ENCODE measurements at regions not wholly inside any gene's neighbourhood (a gene's known extent, or its start where the extent isn't known, plus 50 kb on each side); places are given as distances from the start of the nearest gene placed in this dataset.

DNA sequence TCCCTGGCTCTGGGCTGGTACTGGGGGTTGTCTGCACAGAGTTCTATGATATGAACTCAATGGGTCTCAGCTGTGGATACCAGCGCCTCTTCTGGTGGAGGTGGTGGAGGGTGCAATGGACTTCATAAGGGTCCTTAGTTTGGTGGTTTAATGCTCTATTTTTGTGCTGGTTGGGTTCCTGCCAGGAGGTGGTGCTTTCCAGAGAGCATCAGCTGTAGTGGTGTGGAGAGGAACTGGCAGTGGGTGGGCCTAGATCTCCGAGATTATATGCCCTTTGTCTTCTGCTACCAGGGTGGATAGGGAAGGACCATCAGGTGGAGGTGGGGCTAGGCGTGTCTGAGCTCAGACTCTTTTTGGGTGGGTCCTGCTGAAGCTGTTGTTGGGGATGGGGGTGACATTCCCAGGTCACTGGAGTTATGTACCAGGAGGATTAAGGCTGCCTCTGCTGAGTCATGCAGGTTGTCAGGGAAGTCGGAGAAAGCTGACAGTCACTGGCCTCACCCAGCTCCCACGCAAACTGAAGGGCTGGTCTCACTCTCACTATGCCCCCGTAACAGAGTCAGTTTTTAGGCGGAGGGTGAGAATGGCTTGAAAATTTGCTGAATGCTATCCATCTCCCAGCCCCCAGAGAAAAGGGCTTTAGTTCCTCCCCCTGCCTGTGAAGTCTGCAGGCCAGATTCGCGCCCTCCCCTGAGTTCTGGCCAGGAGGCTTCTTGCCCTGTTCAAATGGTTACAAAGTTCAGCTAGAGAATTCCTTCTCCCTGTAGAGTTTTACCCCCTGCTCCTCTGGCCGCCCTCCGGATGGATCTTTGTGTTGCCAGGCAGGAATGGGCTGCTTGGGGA is 902.9 kb downstream of the LTN1 start:
- TF ChIP-seq, protein P1, sequence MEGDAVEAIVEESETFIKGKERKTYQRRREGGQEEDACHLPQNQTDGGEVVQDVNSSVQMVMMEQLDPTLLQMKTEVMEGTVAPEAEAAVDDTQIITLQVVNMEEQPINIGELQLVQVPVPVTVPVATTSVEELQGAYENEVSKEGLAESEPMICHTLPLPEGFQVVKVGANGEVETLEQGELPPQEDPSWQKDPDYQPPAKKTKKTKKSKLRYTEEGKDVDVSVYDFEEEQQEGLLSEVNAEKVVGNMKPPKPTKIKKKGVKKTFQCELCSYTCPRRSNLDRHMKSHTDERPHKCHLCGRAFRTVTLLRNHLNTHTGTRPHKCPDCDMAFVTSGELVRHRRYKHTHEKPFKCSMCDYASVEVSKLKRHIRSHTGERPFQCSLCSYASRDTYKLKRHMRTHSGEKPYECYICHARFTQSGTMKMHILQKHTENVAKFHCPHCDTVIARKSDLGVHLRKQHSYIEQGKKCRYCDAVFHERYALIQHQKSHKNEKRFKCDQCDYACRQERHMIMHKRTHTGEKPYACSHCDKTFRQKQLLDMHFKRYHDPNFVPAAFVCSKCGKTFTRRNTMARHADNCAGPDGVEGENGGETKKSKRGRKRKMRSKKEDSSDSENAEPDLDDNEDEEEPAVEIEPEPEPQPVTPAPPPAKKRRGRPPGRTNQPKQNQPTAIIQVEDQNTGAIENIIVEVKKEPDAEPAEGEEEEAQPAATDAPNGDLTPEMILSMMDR (IDR thresholded peaks at IDR 0.05; ENCODE audit: unreplicated experiment), result no peak
- peaks cover 18% of the 10 kb centered on the region for H3K4me1 Mint-ChIP-seq (ENCODE audit: low read depth, unreplicated experiment)
- no peaks in the 10 kb centered on the region for H3K9me3 Mint-ChIP-seq (ENCODE audit: low read depth, unreplicated experiment)
- BruUV-seq (replicated peaks), result no TSS peak
- H3K27me3 Mint-ChIP-seq (ENCODE audit: unreplicated experiment), result no peaks in the 10 kb centered on the region
- H3K36me3 Mint-ChIP-seq (ENCODE audit: insufficient read depth, unreplicated experiment), result no peaks in the 10 kb centered on the region
- intact Hi-C loops (cut with micrococcal nuclease; ENCODE audit: unreplicated experiment), result no loop called here
- peak; percentile 25 for DNase-seq
- CTCF ChIA-PET, result interaction anchor here (0.6 to 1.3 kb wide), 4 partner anchors 224 to 1179 kb away, joined by 3 to 4 read pairs (median 3); no protein-coding TSS in a partner anchor
- H3K27ac Mint-ChIP-seq (ENCODE audit: unreplicated experiment), result peak overlapping the region; percentile 91
- peak overlapping the region; percentile 55 for H3K4me3 Mint-ChIP-seq (ENCODE audit: low read depth, unreplicated experiment)

DNA sequence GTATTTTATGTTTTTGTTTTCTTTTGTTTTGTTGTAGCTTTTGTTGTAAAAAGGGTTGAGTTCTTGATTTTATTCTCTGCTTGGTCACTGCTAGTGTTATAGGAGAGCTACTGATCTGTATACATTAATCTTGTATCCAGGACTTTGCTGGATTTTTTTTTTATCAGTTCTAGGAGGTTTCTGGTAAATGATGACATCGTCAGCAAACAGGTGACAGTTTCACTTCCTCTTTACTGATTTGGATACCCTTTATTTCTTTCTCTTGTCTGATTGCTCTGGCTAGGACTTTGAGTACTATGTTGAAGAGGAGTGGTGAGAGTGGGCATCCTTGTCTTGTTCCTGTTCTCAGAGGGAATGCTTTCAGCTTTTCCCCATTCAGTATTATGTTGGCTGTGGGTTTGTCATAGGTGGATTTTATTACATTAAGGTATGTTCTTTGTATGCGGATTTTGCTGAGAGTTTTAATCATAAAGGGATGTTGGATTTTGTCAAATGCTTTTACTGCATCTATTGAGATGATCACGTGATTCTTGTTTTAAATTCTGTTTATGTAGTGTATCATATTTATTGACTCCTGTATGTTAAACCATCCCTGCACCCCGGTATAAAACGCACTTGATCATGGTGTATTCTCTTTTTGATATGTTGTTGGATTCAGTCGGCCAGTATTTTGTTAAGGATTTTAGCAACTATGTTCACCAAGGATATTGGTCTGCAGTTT is 905.7 kb downstream of the LTN1 start:
- H3K36me3 Mint-ChIP-seq (ENCODE audit: insufficient read depth, unreplicated experiment), result no peaks in the 10 kb centered on the region
- TF ChIP-seq, protein P1 (IDR thresholded peaks at IDR 0.05; ENCODE audit: unreplicated experiment), result no peak
- H3K27me3 Mint-ChIP-seq (ENCODE audit: unreplicated experiment), result no peaks in the 10 kb centered on the region
- intact Hi-C loops (cut with micrococcal nuclease; ENCODE audit: unreplicated experiment), result no loop called here
- peaks cover 3% of the 10 kb centered on the region for H3K9me3 Mint-ChIP-seq (ENCODE audit: low read depth, unreplicated experiment)
- CTCF ChIA-PET, result no interaction called here
- H3K4me1 Mint-ChIP-seq (ENCODE audit: low read depth, unreplicated experiment), result peaks cover 18% of the 10 kb centered on the region
- no TSS peak for BruUV-seq (replicated peaks)
- no peak for DNase-seq
- no peak overlapping the region for H3K4me3 Mint-ChIP-seq (ENCODE audit: low read depth, unreplicated experiment)
- no peak overlapping the region for H3K27ac Mint-ChIP-seq (ENCODE audit: unreplicated experiment)

DNA sequence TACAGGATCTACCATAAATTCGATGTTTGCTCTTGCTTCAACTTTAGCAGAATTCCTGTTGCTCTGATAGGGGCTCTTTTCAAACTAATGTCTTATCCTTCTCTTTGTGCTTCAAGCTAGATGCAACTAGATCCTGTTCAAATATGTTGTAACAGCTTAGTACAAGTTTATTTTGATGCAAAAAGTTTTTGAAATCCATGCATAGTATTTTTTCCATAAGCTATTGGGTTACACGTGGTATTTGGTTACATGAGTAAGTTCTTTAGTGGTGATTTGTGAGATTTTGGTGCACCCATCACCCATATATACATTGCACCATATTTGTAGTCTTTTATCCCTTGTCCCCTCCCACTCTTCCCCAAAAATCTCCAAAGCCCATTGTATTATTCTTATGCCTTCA is 907.7 kb downstream of the LTN1 start:
- Mint-ChIP-seq H3K9me3 (ENCODE audit: low read depth, unreplicated experiment) (peaks cover 3% of the 10 kb centered on the region), H3K27ac (ENCODE audit: unreplicated experiment) (no peak overlapping the region), H3K27me3 (ENCODE audit: unreplicated experiment) (no peaks in the 10 kb centered on the region), H3K4me1 (ENCODE audit: low read depth, unreplicated experiment) (peaks cover 9% of the 10 kb centered on the region), H3K4me3 (ENCODE audit: low read depth, unreplicated experiment) (no peak overlapping the region), H3K36me3 (ENCODE audit: insufficient read depth, unreplicated experiment) (no peaks in the 10 kb centered on the region)
- TF ChIP-seq, protein P1 (IDR thresholded peaks at IDR 0.05; ENCODE audit: unreplicated experiment), result no peak
- no TSS peak for BruUV-seq (replicated peaks)
- CTCF ChIA-PET, result no interaction called here
- DNase-seq, result no peak
- intact Hi-C loops (cut with micrococcal nuclease; ENCODE audit: unreplicated experiment), result no loop called here

DNA sequence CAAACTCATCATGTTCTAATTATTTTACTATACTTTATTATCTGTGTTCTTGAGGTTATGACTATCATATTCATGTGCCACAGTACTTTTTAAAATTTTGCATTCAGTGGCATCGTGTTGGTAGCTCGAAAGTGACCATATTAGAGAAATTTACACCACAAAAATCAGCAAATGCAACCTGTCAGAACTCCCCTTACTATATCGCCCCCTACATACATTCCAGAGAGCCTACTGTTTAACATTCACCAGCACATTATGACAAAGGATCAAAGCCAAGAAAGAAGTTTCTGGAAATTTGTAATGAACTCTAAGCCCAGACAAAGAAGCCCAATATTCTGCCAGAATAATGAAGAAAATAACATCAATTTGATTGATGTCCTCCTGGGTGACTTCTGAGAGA is 909.3 kb downstream of the LTN1 start:
- no peak overlapping the region for H3K4me3 Mint-ChIP-seq (ENCODE audit: low read depth, unreplicated experiment)
- intact Hi-C loops (cut with micrococcal nuclease; ENCODE audit: unreplicated experiment), result no loop called here
- TF ChIP-seq, protein P1 (IDR thresholded peaks at IDR 0.05; ENCODE audit: unreplicated experiment), result no peak
- H3K27ac Mint-ChIP-seq (ENCODE audit: unreplicated experiment), result no peak overlapping the region
- no peak for DNase-seq
- H3K4me1 Mint-ChIP-seq (ENCODE audit: low read depth, unreplicated experiment), result no peaks in the 10 kb centered on the region
- no peaks in the 10 kb centered on the region for H3K27me3 Mint-ChIP-seq (ENCODE audit: unreplicated experiment)
- H3K9me3 Mint-ChIP-seq (ENCODE audit: low read depth, unreplicated experiment), result peaks cover 3% of the 10 kb centered on the region
- CTCF ChIA-PET, result no interaction called here
- BruUV-seq (replicated peaks), result no TSS peak
- H3K36me3 Mint-ChIP-seq (ENCODE audit: insufficient read depth, unreplicated experiment), result no peaks in the 10 kb centered on the region
